OCI-LY3 (cell line): ENCODE measurements at regions not wholly inside any gene's neighbourhood (a gene's known extent, or its start where the extent isn't known, plus 50 kb on each side); places are given as distances from the start of the nearest gene placed in this dataset.

Experiments
- H2AFZ ChIP-seq: fragments of 200-600, 300-600 bp; shearing (Covaris generic); 2 replicates; pipeline ENCODE4 v1.6.0; 2014; ENCODE audit warnings: antibody characterized with exemption, low read depth, low read length
- H3K27ac ChIP-seq: fragments of 200-600, 300-600 bp; sonication (generic); 2 replicates; pipeline ENCODE4 v1.5.1; 2014; ENCODE audit warnings: mild to moderate bottlenecking, low read length, moderate library complexity, mixed read lengths
- H3K27me3 ChIP-seq: fragments of 200-600, 300-600 bp; sonication (generic); 2 replicates; pipeline ENCODE4 v1.6.1; 2014; ENCODE audit warnings: low read depth, low read length, mixed read lengths
- H3K36me3 ChIP-seq: fragments of 200-600, 300-600 bp; sonication (generic); replicated peaks from 2 replicates; pipeline ENCODE3; 2014; ENCODE audit warnings: low read depth, low read length, mixed read lengths
- H3K4me1 ChIP-seq: fragments of 300-600, 200-600 bp; sonication (generic); 2 replicates; pipeline ENCODE4 v1.6.1; 2014; ENCODE audit warnings: low read length, mixed read lengths
- H3K4me2 ChIP-seq: fragments of 200-600, 300-600 bp; sonication (generic); 2 replicates; pipeline ENCODE4 v1.6.1; 2014; ENCODE audit warnings: low read length, mixed read lengths
- H3K4me3 ChIP-seq: fragments of 300-600, 200-600 bp; sonication (generic); 2 replicates; pipeline ENCODE4 v1.5.1; 2014; ENCODE audit warnings: antibody characterized with exemption, mild to moderate bottlenecking, low read length, moderate library complexity
- H3K79me2 ChIP-seq: fragments of 300-600, 200-600 bp; shearing (Covaris generic); 2 replicates; pipeline ENCODE4 v1.6.1; 2014; ENCODE audit warnings: mild to moderate bottlenecking, low read length, mixed read lengths
- H3K9ac ChIP-seq: fragments of 300-600, 200-600 bp; shearing (Covaris generic); 2 replicates; pipeline ENCODE4 v1.6.0; 2014; ENCODE audit warnings: mild to moderate bottlenecking, low read length, moderate library complexity
- H3K9me3 ChIP-seq: fragments of 200-600, 300-600 bp; shearing (Covaris generic); 2 replicates; pipeline ENCODE4 v1.6.1; 2014; ENCODE audit warnings: low read length, mixed read lengths; ENCODE audit not compliant: insufficient read depth
- H4K20me1 ChIP-seq: fragments of 200-600, 300-600 bp; sonication (generic); 2 replicates; pipeline ENCODE4 v1.6.1; 2016; ENCODE audit warnings: low read length, mixed read lengths; ENCODE audit not compliant: insufficient read depth
- EZH2phosphoT487 ChIP-seq: fragments of 200-600 bp; shearing (Covaris generic); IDR thresholded peaks from 2 replicates; pipeline ENCODE4 v1.6.1; 2018; ENCODE audit warnings: antibody characterized with exemption, mixed run types, low read depth
- TF ChIP-seq, protein P1 (sequence below): fragments of 200-600, 300-600 bp; sonication (generic); IDR thresholded peaks from 2 replicates; pipeline ENCODE4 v1.5.1; 2014; ENCODE audit warnings: antibody characterized with exemption, low read length, low read depth

- H3K9ac ChIP-seq = no peak overlapping the region
- H2AFZ ChIP-seq = no peak overlapping the region
- H3K4me2 ChIP-seq = no peak overlapping the region
- H3K27me3 ChIP-seq = no peaks in the 10 kb centered on the region
- TF ChIP-seq EZH2phosphoT487 = no peak
- TF ChIP-seq, protein P1, sequence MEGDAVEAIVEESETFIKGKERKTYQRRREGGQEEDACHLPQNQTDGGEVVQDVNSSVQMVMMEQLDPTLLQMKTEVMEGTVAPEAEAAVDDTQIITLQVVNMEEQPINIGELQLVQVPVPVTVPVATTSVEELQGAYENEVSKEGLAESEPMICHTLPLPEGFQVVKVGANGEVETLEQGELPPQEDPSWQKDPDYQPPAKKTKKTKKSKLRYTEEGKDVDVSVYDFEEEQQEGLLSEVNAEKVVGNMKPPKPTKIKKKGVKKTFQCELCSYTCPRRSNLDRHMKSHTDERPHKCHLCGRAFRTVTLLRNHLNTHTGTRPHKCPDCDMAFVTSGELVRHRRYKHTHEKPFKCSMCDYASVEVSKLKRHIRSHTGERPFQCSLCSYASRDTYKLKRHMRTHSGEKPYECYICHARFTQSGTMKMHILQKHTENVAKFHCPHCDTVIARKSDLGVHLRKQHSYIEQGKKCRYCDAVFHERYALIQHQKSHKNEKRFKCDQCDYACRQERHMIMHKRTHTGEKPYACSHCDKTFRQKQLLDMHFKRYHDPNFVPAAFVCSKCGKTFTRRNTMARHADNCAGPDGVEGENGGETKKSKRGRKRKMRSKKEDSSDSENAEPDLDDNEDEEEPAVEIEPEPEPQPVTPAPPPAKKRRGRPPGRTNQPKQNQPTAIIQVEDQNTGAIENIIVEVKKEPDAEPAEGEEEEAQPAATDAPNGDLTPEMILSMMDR = no peak
- H3K9me3 ChIP-seq = no peaks in the 10 kb centered on the region
- H3K4me3 ChIP-seq = no peak overlapping the region
- H3K36me3 ChIP-seq = no peaks in the 10 kb centered on the region
- no peaks in the 10 kb centered on the region for H4K20me1 ChIP-seq
- no peak overlapping the region for H3K27ac ChIP-seq
- H3K4me1 ChIP-seq = no peaks in the 10 kb centered on the region
- no peaks in the 10 kb centered on the region for H3K79me2 ChIP-seq
Observed at GRCh38 chr15:35229085-35229484, 144.0 kb upstream of the NANOGP8 start.

DNA sequence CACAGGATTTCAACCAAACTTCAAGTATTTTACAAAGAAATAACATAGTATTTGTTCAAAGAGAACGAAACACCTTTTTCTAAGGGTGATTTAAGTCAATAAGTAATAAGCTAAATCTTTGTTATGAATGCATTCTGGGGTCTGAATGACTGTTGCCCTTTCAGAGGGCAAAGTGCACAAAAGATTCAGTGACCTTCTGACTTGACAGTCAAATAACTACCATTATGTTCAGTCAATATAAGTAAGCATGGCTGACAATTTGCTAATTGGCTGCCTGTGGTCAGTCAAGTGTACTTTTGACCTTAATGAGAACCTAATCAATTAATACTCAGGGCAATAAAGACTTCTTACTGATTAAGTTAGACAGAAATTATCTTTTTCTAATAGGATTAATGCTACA lies 133.1 kb upstream of the NANOGP8 start:
- Histone ChIP-seq H3K36me3 (no peaks in the 10 kb centered on the region), H3K9me3 (no peaks in the 10 kb centered on the region), H3K79me2 (no peaks in the 10 kb centered on the region), H2AFZ (no peak overlapping the region), H3K27ac (no peak overlapping the region), H4K20me1 (no peaks in the 10 kb centered on the region), H3K4me1 (no peaks in the 10 kb centered on the region), H3K27me3 (no peaks in the 10 kb centered on the region), H3K9ac (no peak overlapping the region), H3K4me3 (no peak overlapping the region), H3K4me2 (no peak overlapping the region)
- TF ChIP-seq EZH2phosphoT487 = no peak
- TF ChIP-seq, protein P1 = no peak

DNA sequence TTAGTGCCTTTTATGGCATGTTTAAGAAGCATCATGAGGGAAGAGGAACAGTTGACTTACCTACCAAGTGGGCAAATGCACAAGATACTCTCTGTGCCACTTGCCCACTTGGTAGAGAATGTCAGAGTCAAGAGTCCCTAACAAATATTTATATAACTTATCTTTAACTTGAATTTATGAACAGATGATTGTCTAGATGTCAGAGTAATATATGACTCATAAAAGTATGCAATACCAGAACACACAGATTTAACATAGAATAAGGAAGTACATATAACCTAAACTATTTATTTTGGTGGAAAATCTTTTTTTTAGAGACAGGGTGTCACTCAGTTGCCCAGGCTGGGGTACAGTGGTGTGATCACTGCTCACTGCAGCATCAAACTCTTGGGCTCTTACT lies 130.0 kb upstream of the NANOGP8 start:
- Histone ChIP-seq H3K4me2 (no peak overlapping the region), H3K27me3 (no peaks in the 10 kb centered on the region)

GRCh38 chr15:35211240-35211902 lies 126.3 kb upstream of the NANOGP8 start:
- Histone ChIP-seq H2AFZ (no peak overlapping the region), H3K36me3 (no peaks in the 10 kb centered on the region), H3K27me3 (no peaks in the 10 kb centered on the region), H3K9ac (no peak overlapping the region), H3K4me3 (no peak overlapping the region), H3K4me1 (no peaks in the 10 kb centered on the region), H3K79me2 (no peaks in the 10 kb centered on the region), H4K20me1 (no peaks in the 10 kb centered on the region), H3K9me3 (no peaks in the 10 kb centered on the region), H3K4me2 (no peak overlapping the region), H3K27ac (no peak overlapping the region)
- TF ChIP-seq EZH2phosphoT487 = no peak
- TF ChIP-seq, protein P1 = no peak

More for the DNA sequence above, 130.0 kb upstream of the NANOGP8 start:
- Histone ChIP-seq H3K4me3 (no peak overlapping the region), H3K9me3 (no peaks in the 10 kb centered on the region), H3K9ac (no peak overlapping the region), H3K4me1 (no peaks in the 10 kb centered on the region), H4K20me1 (no peaks in the 10 kb centered on the region), H3K36me3 (no peaks in the 10 kb centered on the region), H3K79me2 (no peaks in the 10 kb centered on the region), H2AFZ (no peak overlapping the region), H3K27ac (no peak overlapping the region)
- no peak for TF ChIP-seq EZH2phosphoT487
- TF ChIP-seq, protein P1 = no peak
